ENCODE measurements at regions not wholly inside any gene's neighbourhood (a gene's known extent, or its start where the extent isn't known, plus 50 kb on each side); places are given as distances from the start of the nearest gene placed in this dataset.

DNA sequence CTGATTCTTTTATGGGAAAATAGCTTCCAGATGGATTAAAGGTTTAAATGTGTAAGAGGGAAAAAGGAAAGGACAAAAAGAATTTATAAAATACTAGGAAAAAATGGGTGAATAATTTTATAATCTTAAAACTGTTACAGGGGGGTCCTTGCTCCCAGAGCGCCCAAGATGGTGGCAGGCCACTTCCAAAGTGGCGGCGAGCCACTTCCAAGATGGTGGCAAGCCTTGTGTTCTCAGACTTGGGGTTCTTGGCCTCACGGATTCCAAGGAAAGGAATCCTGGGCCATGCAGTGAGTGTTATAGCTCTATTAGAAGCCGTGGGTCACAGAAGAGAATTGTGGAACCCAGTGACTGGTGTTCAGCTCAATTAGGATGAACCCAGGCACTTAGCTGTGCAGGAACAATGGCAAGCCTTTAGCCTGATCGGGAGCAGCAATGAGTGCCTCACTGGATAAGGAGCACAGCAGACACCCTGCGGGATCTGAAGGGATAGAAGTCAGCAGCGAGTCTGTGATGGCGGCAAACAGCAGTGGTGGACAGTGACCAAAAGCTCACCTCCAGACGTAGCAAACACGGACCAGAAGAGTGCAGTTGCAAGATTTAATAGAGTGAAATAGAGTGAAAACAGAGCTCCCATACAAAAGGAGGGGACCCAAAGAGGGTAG lies 83.2 kb upstream of the SNCAIP start:
- Mint-ChIP-seq H3K9me3 (peaks cover 2% of the 10 kb centered on the region), H3K4me1 (no peaks in the 10 kb centered on the region), H3K36me3 (ENCODE audit: low read depth) (no peaks in the 10 kb centered on the region), H3K27ac (no peak overlapping the region), H3K4me3 (no peak overlapping the region), H3K27me3 (ENCODE audit: low read depth) (no peaks in the 10 kb centered on the region)
- TF ChIP-seq, protein P1, sequence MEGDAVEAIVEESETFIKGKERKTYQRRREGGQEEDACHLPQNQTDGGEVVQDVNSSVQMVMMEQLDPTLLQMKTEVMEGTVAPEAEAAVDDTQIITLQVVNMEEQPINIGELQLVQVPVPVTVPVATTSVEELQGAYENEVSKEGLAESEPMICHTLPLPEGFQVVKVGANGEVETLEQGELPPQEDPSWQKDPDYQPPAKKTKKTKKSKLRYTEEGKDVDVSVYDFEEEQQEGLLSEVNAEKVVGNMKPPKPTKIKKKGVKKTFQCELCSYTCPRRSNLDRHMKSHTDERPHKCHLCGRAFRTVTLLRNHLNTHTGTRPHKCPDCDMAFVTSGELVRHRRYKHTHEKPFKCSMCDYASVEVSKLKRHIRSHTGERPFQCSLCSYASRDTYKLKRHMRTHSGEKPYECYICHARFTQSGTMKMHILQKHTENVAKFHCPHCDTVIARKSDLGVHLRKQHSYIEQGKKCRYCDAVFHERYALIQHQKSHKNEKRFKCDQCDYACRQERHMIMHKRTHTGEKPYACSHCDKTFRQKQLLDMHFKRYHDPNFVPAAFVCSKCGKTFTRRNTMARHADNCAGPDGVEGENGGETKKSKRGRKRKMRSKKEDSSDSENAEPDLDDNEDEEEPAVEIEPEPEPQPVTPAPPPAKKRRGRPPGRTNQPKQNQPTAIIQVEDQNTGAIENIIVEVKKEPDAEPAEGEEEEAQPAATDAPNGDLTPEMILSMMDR (IDR thresholded peaks at IDR 0.05; ENCODE audit: unreplicated experiment in 3 of 3): no peak

DNA sequence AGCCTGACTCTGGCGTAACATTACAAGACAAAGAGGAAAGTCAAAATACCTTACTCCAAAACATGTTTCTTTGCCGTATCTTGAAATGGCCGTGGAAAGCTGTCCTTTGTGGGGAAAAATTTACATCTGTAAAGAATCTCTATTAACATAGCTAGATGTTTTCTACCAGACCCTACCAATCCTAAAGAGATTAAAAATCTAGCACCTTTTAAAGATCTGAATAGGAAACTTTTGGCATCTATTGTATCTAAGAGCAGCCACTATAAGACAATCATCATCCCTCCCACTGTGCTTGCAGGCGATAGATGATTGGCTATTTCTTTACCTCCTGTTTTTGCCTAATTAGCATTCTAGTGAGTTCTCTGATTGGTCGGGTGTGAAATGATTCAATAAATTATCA lies 82.5 kb upstream of the SNCAIP start:
- H3K27ac Mint-ChIP-seq: no peak overlapping the region
- no peaks in the 10 kb centered on the region for H3K36me3 Mint-ChIP-seq (ENCODE audit: low read depth)
- H3K9me3 Mint-ChIP-seq: peaks cover 2% of the 10 kb centered on the region
- TF ChIP-seq, protein P1 (IDR thresholded peaks at IDR 0.05; ENCODE audit: unreplicated experiment in 3 of 3): no peak
- H3K4me3 Mint-ChIP-seq: no peak overlapping the region
- H3K27me3 Mint-ChIP-seq (ENCODE audit: low read depth): no peaks in the 10 kb centered on the region
- H3K4me1 Mint-ChIP-seq: no peaks in the 10 kb centered on the region

DNA sequence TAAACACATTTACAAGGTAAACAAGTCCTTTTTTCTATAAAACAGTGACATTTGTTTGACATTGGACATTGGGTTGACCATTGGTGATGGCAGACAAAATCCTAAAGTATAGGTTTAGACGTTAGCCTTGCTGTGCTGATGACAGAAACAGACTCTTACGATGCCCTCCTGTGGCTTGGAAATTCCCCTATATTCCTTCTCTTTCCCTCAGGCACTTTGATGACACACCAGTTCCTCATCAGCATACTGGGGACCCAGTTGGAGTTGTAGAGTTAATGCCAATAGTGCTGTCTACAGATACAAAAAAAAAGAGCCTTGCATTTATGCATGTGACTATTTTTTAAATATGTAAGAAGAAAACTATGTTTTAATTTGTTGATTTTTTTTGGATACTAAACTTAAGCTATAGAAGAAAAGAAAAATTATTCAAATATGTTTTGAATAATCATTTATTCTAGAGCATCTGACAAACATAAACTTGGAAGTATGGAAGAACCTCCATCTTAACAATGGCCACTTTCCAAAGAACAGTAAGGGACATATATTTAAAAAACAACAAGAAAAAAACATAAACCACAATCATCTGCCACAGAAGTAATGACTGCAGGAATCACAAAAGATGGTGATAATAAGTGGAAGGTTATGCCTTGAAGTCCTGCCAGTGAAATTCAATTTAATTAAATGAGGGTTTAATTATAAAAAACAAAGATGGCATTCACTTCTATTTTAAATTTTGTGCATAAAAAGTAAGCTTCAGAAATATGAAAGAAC lies 75.6 kb upstream of the SNCAIP start:
- Mint-ChIP-seq H3K9me3 (peaks cover 3% of the 10 kb centered on the region), H3K36me3 (ENCODE audit: low read depth) (no peaks in the 10 kb centered on the region), H3K4me3 (no peak overlapping the region), H3K4me1 (no peaks in the 10 kb centered on the region), H3K27ac (no peak overlapping the region), H3K27me3 (ENCODE audit: low read depth) (no peaks in the 10 kb centered on the region)
- TF ChIP-seq, protein P1 (IDR thresholded peaks at IDR 0.05; ENCODE audit: unreplicated experiment in 3 of 3): no peak

DNA sequence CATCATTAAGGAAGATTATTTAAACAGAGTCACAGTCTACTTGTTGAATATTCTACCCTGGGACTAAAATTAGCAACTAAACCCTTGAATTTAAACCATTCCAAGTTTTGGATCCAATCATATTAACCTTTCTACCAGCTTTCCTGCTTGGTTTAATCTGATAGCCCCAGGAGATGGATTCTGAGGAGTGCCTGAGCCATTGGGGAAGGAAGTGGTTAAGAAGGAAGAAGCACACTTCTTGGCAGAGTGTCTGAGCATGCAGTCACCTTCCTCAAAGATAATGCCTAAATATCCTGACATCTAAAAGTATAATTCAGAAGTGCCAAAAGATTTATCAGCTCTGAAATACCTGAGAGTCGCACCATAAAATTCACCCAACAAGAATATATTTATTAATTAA lies 74.1 kb upstream of the SNCAIP start:
- TF ChIP-seq, protein P1 (IDR thresholded peaks at IDR 0.05; ENCODE audit: unreplicated experiment in 3 of 3): no peak
- Mint-ChIP-seq H3K27me3 (ENCODE audit: low read depth) (no peaks in the 10 kb centered on the region), H3K9me3 (peaks cover 3% of the 10 kb centered on the region), H3K27ac (no peak overlapping the region), H3K36me3 (ENCODE audit: low read depth) (no peaks in the 10 kb centered on the region), H3K4me3 (no peak overlapping the region), H3K4me1 (no peaks in the 10 kb centered on the region)

DNA sequence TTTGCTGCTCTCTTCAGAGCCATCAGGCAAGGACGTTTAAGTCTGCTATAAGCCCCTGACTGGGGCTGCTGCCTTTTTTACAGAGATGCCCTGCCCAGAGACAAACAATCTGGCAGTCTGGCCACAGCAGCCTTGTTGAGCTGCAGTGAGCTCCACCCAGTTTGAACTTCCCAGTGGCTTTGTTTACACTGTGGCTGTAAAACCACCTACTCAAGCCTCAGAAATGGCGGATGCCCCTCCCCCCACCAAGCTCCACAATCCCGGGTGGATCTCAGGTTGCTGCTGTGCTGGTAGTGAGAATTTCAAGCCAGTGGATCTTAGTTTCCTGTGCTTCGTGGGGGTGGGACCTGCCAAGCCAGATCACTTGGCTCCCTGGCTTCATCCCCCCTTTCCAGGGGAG lies 59.7 kb upstream of the SNCAIP start:
- Mint-ChIP-seq H3K27me3 (ENCODE audit: low read depth) (peaks cover 4% of the 10 kb centered on the region), H3K4me1 (no peaks in the 10 kb centered on the region), H3K9me3 (peaks cover 64% of the 10 kb centered on the region), H3K4me3 (no peak overlapping the region), H3K27ac (no peak overlapping the region), H3K36me3 (ENCODE audit: low read depth) (peaks cover 13% of the 10 kb centered on the region)
- TF ChIP-seq, protein P1 (IDR thresholded peaks at IDR 0.05; ENCODE audit: unreplicated experiment in 3 of 3): no peak

DNA sequence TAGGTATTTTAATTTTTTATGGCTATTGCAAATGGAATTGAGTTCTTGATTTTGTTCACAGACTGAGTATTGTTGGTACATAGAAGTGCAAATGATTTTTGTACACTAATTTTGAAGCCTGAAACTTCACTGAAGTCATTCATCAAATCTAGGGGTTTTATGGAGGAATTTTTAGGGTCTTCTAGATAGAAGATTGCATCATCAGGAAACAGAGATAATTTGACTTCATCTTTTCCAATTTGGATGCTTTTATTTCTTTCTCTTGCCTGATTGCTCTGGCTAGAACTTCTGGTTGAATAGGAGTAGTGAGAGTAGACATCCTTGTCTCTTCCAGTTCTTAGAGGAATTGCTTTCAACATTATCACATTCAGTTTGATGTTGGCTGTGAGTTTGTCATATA lies 58.2 kb upstream of the SNCAIP start:
- Mint-ChIP-seq H3K27ac (no peak overlapping the region), H3K36me3 (ENCODE audit: low read depth) (peaks cover 13% of the 10 kb centered on the region), H3K4me3 (no peak overlapping the region), H3K4me1 (no peaks in the 10 kb centered on the region), H3K9me3 (peaks cover 70% of the 10 kb centered on the region), H3K27me3 (ENCODE audit: low read depth) (peaks cover 4% of the 10 kb centered on the region)
- TF ChIP-seq, protein P1 (IDR thresholded peaks at IDR 0.05; ENCODE audit: unreplicated experiment in 3 of 3): no peak
